Loucy (cell line): ENCODE measurements at regions not wholly inside any gene's neighbourhood (a gene's known extent, or its start where the extent isn't known, plus 50 kb on each side); places are given as distances from the start of the nearest gene placed in this dataset.

Experiments used
- CTCF ChIP-seq: fragments of 200-600 bp; sonication (generic); conservative IDR thresholded peaks from 2 replicates; pipeline ENCODE4 v1.5.1; 2014; ENCODE audit warnings: mild to moderate bottlenecking, antibody characterized with exemption, low read length
- EZH2phosphoT487 ChIP-seq: fragments of 200-600 bp; IDR thresholded peaks from 2 replicates; pipeline ENCODE4 v1.6.1; 2018; ENCODE audit warnings: antibody characterized with exemption, mild to moderate bottlenecking, moderate library complexity, borderline replicate concordance

- no peak for TF ChIP-seq CTCF
- no peak for TF ChIP-seq EZH2phosphoT487
These were observed 222.3 kb downstream of the CTTN start for GRCh38 chr11:70620510-70621184.
